ENCODE measurements at regions not wholly inside any gene's neighbourhood (a gene's known extent, or its start where the extent isn't known, plus 50 kb on each side); places are given as distances from the start of the nearest gene placed in this dataset.
"Not testable (repeated sequence)": the region's sequence is repeated elsewhere in the genome, so short reads cannot be mapped to it uniquely, and the experiment has no call there.

- no peak overlapping the region for H2BK5ac ChIP-seq (ENCODE audit: low read length)
- H4K91ac ChIP-seq (ENCODE audit: low read depth, low read length, poor library complexity): no peak overlapping the region
- H4K8ac ChIP-seq (ENCODE audit: low read depth, low read length): no peak overlapping the region
- no peak overlapping the region for H2BK12ac ChIP-seq (ENCODE audit: low read length)
- WGBS, 2 donors (ENCODE audit: extremely low coverage in 2 of 2, insufficient read length in 2 of 2, insufficient replicate concordance in 1 of 2): no CpG with 5 or more reads among the region's 3 CpGs
- H3K27me3 ChIP-seq (ENCODE audit: control insufficient read depth in 3 of 3, insufficient read depth in 3 of 3, low read depth in 1 of 3, low read length in 3 of 3): no peaks in the 10 kb centered on the region
- no peak overlapping the region for H2BK15ac ChIP-seq (ENCODE audit: low read length)
- H3K4me1 ChIP-seq (ENCODE audit: control insufficient read depth in 2 of 2, insufficient read depth in 1 of 2, low read depth in 1 of 2, low read length in 2 of 2): no peaks in the 10 kb centered on the region
- H3K4me3 ChIP-seq (ENCODE audit: low read length in 2 of 2): no peak overlapping the region
- DNase-seq (ENCODE audit: low spot score): no peak
- no peak overlapping the region for H2AFZ ChIP-seq (ENCODE audit: low read length)
- no peak overlapping the region for H3K23ac ChIP-seq (ENCODE audit: low read depth, low read length, poor library complexity)
- H2BK120ac ChIP-seq (ENCODE audit: low read depth, low read length): no peak overlapping the region
- H3K9ac ChIP-seq (ENCODE audit: low read depth, low read length, poor library complexity): no peak overlapping the region
- H3K36me3 ChIP-seq (replicated peaks in 1 of 2; ENCODE audit: control insufficient read depth in 2 of 2, insufficient read depth in 2 of 2, low read length in 2 of 2): no peaks in the 10 kb centered on the region
- H3K9me3 ChIP-seq (replicated peaks in 1 of 2; ENCODE audit: control insufficient read depth in 2 of 2, insufficient read depth in 1 of 2, low read depth in 1 of 2, low read length in 2 of 2): no peaks in the 10 kb centered on the region
- H3K27ac ChIP-seq (replicated peaks; ENCODE audit: low read length): no peak overlapping the region
- H3K4me2 ChIP-seq (ENCODE audit: insufficient read depth, low read length, poor library complexity, severe bottlenecking): no peak overlapping the region
- no peak overlapping the region for H3K14ac ChIP-seq (ENCODE audit: low read length)
- H3K18ac ChIP-seq (ENCODE audit: low read length): no peak overlapping the region
- no peak overlapping the region for H2AK5ac ChIP-seq (ENCODE audit: low read depth, low read length)
- H3K79me1 ChIP-seq (ENCODE audit: low read depth, low read length): no peaks in the 10 kb centered on the region
- H3K4ac ChIP-seq (ENCODE audit: low read length): no peak overlapping the region
Observed at GRCh38 chr4:100908540-100908939, 390.7 kb upstream of the EMCN start.

- Histone ChIP-seq H3K27ac (replicated peaks; ENCODE audit: low read length) (no peak overlapping the region), H3K36me3 (replicated peaks in 1 of 2; ENCODE audit: control insufficient read depth in 2 of 2, insufficient read depth in 2 of 2, low read length in 2 of 2) (no peaks in the 10 kb centered on the region), H3K79me1 (ENCODE audit: low read depth, low read length) (no peaks in the 10 kb centered on the region), H3K23ac (ENCODE audit: low read depth, low read length, poor library complexity) (no peak overlapping the region), H3K18ac (ENCODE audit: low read length) (no peak overlapping the region), H3K9me3 (replicated peaks in 1 of 2; ENCODE audit: control insufficient read depth in 2 of 2, insufficient read depth in 1 of 2, low read depth in 1 of 2, low read length in 2 of 2) (no peaks in the 10 kb centered on the region), H4K8ac (ENCODE audit: low read depth, low read length) (no peak overlapping the region), H3K4me2 (ENCODE audit: insufficient read depth, low read length, poor library complexity, severe bottlenecking) (no peak overlapping the region), H4K91ac (ENCODE audit: low read depth, low read length, poor library complexity) (no peak overlapping the region), H2BK5ac (ENCODE audit: low read length) (no peak overlapping the region), H3K4ac (ENCODE audit: low read length) (no peak overlapping the region), H3K4me1 (ENCODE audit: control insufficient read depth in 2 of 2, insufficient read depth in 1 of 2, low read depth in 1 of 2, low read length in 2 of 2) (no peaks in the 10 kb centered on the region), H3K9ac (ENCODE audit: low read depth, low read length, poor library complexity) (no peak overlapping the region), H2AFZ (ENCODE audit: low read length) (no peak overlapping the region), H2BK12ac (ENCODE audit: low read length) (no peak overlapping the region), H3K27me3 (ENCODE audit: control insufficient read depth in 3 of 3, insufficient read depth in 3 of 3, low read depth in 1 of 3, low read length in 3 of 3) (no peaks in the 10 kb centered on the region), H3K4me3 (ENCODE audit: low read length in 2 of 2) (no peak overlapping the region), H3K14ac (ENCODE audit: low read length) (no peak overlapping the region), H2BK120ac (ENCODE audit: low read depth, low read length) (no peak overlapping the region), H2BK15ac (ENCODE audit: low read length) (no peak overlapping the region), H2AK5ac (ENCODE audit: low read depth, low read length) (no peak overlapping the region)
- no peak for DNase-seq (ENCODE audit: low spot score)
- no CpG with 5 or more reads among the region's 3 CpGs for WGBS, 2 donors (ENCODE audit: extremely low coverage in 2 of 2, insufficient read length in 2 of 2, insufficient replicate concordance in 1 of 2)
Observed at GRCh38 chr4:100907465-100908454, 389.9 kb upstream of the EMCN start.

- H3K4ac ChIP-seq (ENCODE audit: low read length): no peak overlapping the region
- H4K8ac ChIP-seq (ENCODE audit: low read depth, low read length): no peak overlapping the region
- H3K27me3 ChIP-seq (ENCODE audit: control insufficient read depth in 3 of 3, insufficient read depth in 3 of 3, low read depth in 1 of 3, low read length in 3 of 3): no peaks in the 10 kb centered on the region
- H2BK5ac ChIP-seq (ENCODE audit: low read length): no peak overlapping the region
- H3K18ac ChIP-seq (ENCODE audit: low read length): no peak overlapping the region
- no peaks in the 10 kb centered on the region for H3K4me1 ChIP-seq (ENCODE audit: control insufficient read depth in 2 of 2, insufficient read depth in 1 of 2, low read depth in 1 of 2, low read length in 2 of 2)
- no peak overlapping the region for H3K27ac ChIP-seq (replicated peaks; ENCODE audit: low read length)
- DNase-seq (ENCODE audit: low spot score): no peak
- no peak overlapping the region for H2BK15ac ChIP-seq (ENCODE audit: low read length)
- H3K9ac ChIP-seq (ENCODE audit: low read depth, low read length, poor library complexity): no peak overlapping the region
- H3K4me3 ChIP-seq (ENCODE audit: low read length in 2 of 2): no peak overlapping the region
- H3K23ac ChIP-seq (ENCODE audit: low read depth, low read length, poor library complexity): no peak overlapping the region
- no peak overlapping the region for H4K91ac ChIP-seq (ENCODE audit: low read depth, low read length, poor library complexity)
- no peaks in the 10 kb centered on the region for H3K36me3 ChIP-seq (replicated peaks in 1 of 2; ENCODE audit: control insufficient read depth in 2 of 2, insufficient read depth in 2 of 2, low read length in 2 of 2)
- no peaks in the 10 kb centered on the region for H3K79me1 ChIP-seq (ENCODE audit: low read depth, low read length)
- H3K4me2 ChIP-seq (ENCODE audit: insufficient read depth, low read length, poor library complexity, severe bottlenecking): no peak overlapping the region
- H2AK5ac ChIP-seq (ENCODE audit: low read depth, low read length): no peak overlapping the region
- no peaks in the 10 kb centered on the region for H3K9me3 ChIP-seq (replicated peaks in 1 of 2; ENCODE audit: control insufficient read depth in 2 of 2, insufficient read depth in 1 of 2, low read depth in 1 of 2, low read length in 2 of 2)
- H3K14ac ChIP-seq (ENCODE audit: low read length): no peak overlapping the region
- WGBS, 2 donors (ENCODE audit: extremely low coverage in 2 of 2, insufficient read length in 2 of 2, insufficient replicate concordance in 1 of 2): no CpG with 5 or more reads among the region's 3 CpGs
- no peak overlapping the region for H2BK120ac ChIP-seq (ENCODE audit: low read depth, low read length)
- H2BK12ac ChIP-seq (ENCODE audit: low read length): no peak overlapping the region
- H2AFZ ChIP-seq (ENCODE audit: low read length): no peak overlapping the region
Observed at GRCh38 chr4:100906973-100907372, 389.2 kb upstream of the EMCN start.

GRCh38 chr4:100900945-100901344 lies 383.1 kb upstream of the EMCN start:
- H2BK120ac ChIP-seq (ENCODE audit: low read depth, low read length); H3K23ac ChIP-seq (ENCODE audit: low read depth, low read length, poor library complexity); H3K27me3 ChIP-seq (ENCODE audit: control insufficient read depth in 3 of 3, insufficient read depth in 3 of 3, low read depth in 1 of 3, low read length in 3 of 3); H3K18ac ChIP-seq (ENCODE audit: low read length); H3K27ac ChIP-seq (replicated peaks; ENCODE audit: low read length); H3K9me3 ChIP-seq (replicated peaks in 1 of 2; ENCODE audit: control insufficient read depth in 2 of 2, insufficient read depth in 1 of 2, low read depth in 1 of 2, low read length in 2 of 2); H2AK5ac ChIP-seq (ENCODE audit: low read depth, low read length); DNase-seq (ENCODE audit: low spot score); H3K14ac ChIP-seq (ENCODE audit: low read length); H3K9ac ChIP-seq (ENCODE audit: low read depth, low read length, poor library complexity); H3K4ac ChIP-seq (ENCODE audit: low read length); H4K8ac ChIP-seq (ENCODE audit: low read depth, low read length); H4K91ac ChIP-seq (ENCODE audit: low read depth, low read length, poor library complexity); H3K36me3 ChIP-seq (replicated peaks in 1 of 2; ENCODE audit: control insufficient read depth in 2 of 2, insufficient read depth in 2 of 2, low read length in 2 of 2); H3K4me2 ChIP-seq (ENCODE audit: insufficient read depth, low read length, poor library complexity, severe bottlenecking); H3K4me1 ChIP-seq (ENCODE audit: control insufficient read depth in 2 of 2, insufficient read depth in 1 of 2, low read depth in 1 of 2, low read length in 2 of 2); H2AFZ ChIP-seq (ENCODE audit: low read length); H3K79me1 ChIP-seq (ENCODE audit: low read depth, low read length); H3K4me3 ChIP-seq (ENCODE audit: low read length in 2 of 2); H2BK15ac ChIP-seq (ENCODE audit: low read length); H2BK12ac ChIP-seq (ENCODE audit: low read length); H2BK5ac ChIP-seq (ENCODE audit: low read length): not testable (repeated sequence)
- no CpG with 5 or more reads among the region's 5 CpGs for WGBS, 2 donors (ENCODE audit: extremely low coverage in 2 of 2, insufficient read length in 2 of 2, insufficient replicate concordance in 1 of 2)
